ENCODE measurements at regions not wholly inside any gene's neighbourhood (a gene's known extent, or its start where the extent isn't known, plus 50 kb on each side); places are given as distances from the start of the nearest gene placed in this dataset.

- DNase-seq, result no peak
- no peak for ATAC-seq
These were observed 93.7 kb upstream of the RIOK3 start for GRCh38 chr18:23359421-23359820.

DNA sequence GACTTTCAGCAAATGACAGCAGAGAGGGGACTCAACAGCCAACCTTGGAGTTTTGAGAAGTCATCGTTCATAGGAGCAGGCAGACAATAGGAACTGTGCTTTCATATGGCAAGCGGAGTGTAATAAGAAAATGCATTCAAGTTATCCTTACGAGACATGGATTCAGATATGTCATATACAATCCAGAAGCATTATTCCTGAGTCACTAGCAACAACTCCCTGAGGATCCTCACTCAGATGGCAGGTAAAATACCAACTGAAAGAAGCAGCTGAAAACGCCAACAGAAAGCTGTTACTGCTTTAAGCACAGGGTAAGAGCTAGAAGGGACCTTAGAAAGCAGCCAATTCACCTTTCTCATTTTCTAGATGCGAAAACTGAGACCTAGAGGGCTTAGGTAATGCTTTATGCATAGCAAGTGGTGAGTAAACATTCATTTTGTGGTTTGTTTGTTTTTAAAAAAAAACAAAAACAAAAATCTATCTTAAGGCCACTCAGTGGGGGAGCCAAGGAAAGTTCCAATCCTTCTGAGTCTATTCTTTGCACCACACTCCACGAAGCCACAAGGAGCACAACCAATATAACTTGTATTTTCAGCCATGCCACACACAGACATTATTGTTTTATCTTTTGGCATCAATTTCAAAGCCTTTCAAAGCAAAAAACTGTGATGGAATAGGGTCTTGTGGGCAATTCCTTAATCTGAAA lies 89.1 kb upstream of the RIOK3 start:
- DNase-seq (no peak), ATAC-seq (no peak)
- H3K4me3 Mint-ChIP-seq, result no peak overlapping the region
- H3K9me3 Mint-ChIP-seq, result no peaks in the 10 kb centered on the region
- H3K27me3 Mint-ChIP-seq, result no peaks in the 10 kb centered on the region
- peaks cover under 1% of the 10 kb centered on the region for H3K4me1 Mint-ChIP-seq
- H3K27ac Mint-ChIP-seq, result no peak overlapping the region

More at GRCh38 chr18:23359421-23359820, 93.7 kb upstream of the RIOK3 start:
- H3K9me3 Mint-ChIP-seq, result no peaks in the 10 kb centered on the region
- H3K4me3 Mint-ChIP-seq, result no peak overlapping the region
- peaks cover 23% of the 10 kb centered on the region for H3K4me1 Mint-ChIP-seq
- H3K27me3 Mint-ChIP-seq, result no peaks in the 10 kb centered on the region
- H3K27ac Mint-ChIP-seq, result no peak overlapping the region

- no peaks in the 10 kb centered on the region for H3K9me3 Mint-ChIP-seq
- ATAC-seq (no peak), DNase-seq (no peak)
- no peaks in the 10 kb centered on the region for H3K27me3 Mint-ChIP-seq
- no peak overlapping the region for H3K4me3 Mint-ChIP-seq
- no peaks in the 10 kb centered on the region for H3K4me1 Mint-ChIP-seq
- no peak overlapping the region for H3K27ac Mint-ChIP-seq
These were observed 87.5 kb upstream of the RIOK3 start for GRCh38 chr18:23365602-23366001.

- no peaks in the 10 kb centered on the region for H3K27me3 Mint-ChIP-seq
- H3K27ac Mint-ChIP-seq, result peak overlapping the region in 1 of 2 donors; percentile 42
- DNase-seq, result no peak
- H3K4me3 Mint-ChIP-seq, result no peak overlapping the region
- ATAC-seq, result no peak
- no peaks in the 10 kb centered on the region for H3K4me1 Mint-ChIP-seq
- H3K9me3 Mint-ChIP-seq, result no peaks in the 10 kb centered on the region
These were observed 83.8 kb upstream of the RIOK3 start for GRCh38 chr18:23369266-23369665.

GRCh38 chr18:23373570-23373969 lies 79.5 kb upstream of the RIOK3 start:
- DNase-seq (no peak), ATAC-seq (no peak)
- no peaks in the 10 kb centered on the region for H3K9me3 Mint-ChIP-seq
- H3K27ac Mint-ChIP-seq, result no peak overlapping the region
- no peaks in the 10 kb centered on the region for H3K27me3 Mint-ChIP-seq
- H3K4me1 Mint-ChIP-seq, result peaks cover 19% of the 10 kb centered on the region
- H3K4me3 Mint-ChIP-seq, result no peak overlapping the region

DNA sequence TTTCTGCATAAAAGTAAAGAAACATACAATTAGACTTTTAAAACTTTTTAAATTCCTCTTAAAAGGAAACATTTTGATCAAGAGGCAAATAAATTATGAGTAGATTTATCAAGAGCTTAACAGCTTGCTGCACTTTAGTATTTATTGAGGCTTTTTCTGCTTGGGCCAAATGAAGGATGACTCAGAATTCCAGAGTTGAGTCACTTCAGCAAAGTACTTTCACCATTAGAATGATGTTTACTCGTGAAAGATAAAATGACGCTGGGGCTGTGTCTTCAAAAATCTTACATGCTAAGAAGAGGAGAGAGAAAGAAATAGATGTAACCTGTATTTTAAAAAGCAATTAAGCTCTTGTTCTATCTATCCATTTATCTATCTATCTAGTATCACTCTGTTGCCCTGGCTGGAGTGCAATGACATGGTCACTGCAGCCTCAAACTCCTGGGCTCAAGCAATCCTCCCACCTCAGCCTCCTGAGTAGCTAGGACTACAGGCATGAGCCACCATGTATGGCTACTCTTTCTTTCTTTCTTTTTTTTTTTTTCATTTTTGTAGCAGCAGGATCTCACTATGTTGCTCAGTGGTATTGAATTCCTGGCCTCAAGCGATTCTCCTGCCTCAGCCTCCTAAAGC lies 75.3 kb upstream of the RIOK3 start:
- DNase-seq (peak; percentile 15 to 16), ATAC-seq (peak; percentile 87)
- H3K27me3 Mint-ChIP-seq, result no peaks in the 10 kb centered on the region
- H3K9me3 Mint-ChIP-seq, result no peaks in the 10 kb centered on the region
- peak overlapping the region; percentile 9 to 21 for H3K4me3 Mint-ChIP-seq
- H3K4me1 Mint-ChIP-seq, result peaks cover 19% of the 10 kb centered on the region
- H3K27ac Mint-ChIP-seq, result peak overlapping the region in 1 of 2 donors; percentile 86

DNA sequence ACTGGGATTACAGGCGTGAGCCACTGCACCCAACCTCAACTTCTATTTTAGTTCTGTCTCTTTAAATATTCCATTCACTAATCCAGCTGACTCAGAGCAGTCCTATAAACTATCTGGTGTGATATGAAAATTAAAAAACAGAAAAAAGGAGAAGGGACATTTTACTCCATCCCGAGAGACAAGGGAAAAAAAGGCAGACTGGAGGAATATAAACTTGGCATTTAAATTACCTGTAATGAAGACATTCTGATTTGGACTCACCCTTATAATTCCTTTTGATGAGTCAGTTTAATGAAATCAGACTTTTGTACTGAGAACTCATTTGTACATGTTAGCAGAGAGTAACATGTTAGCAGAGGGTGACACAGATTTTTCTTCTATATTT lies 74.8 kb upstream of the RIOK3 start:
- no peak for ATAC-seq
- H3K27me3 Mint-ChIP-seq, result no peaks in the 10 kb centered on the region
- DNase-seq, result no peak
- peak overlapping the region in 1 of 2 donors; percentile 9 for H3K4me3 Mint-ChIP-seq
- no peaks in the 10 kb centered on the region for H3K9me3 Mint-ChIP-seq
- peak overlapping the region in 1 of 2 donors; percentile 86 for H3K27ac Mint-ChIP-seq
- peaks cover 19% of the 10 kb centered on the region for H3K4me1 Mint-ChIP-seq

GRCh38 chr18:23380001-23380550 lies 73.0 kb upstream of the RIOK3 start:
- no peak overlapping the region for H3K4me3 Mint-ChIP-seq
- DNase-seq, result no peak
- H3K9me3 Mint-ChIP-seq, result no peaks in the 10 kb centered on the region
- no peak overlapping the region for H3K27ac Mint-ChIP-seq
- no peak for ATAC-seq
- H3K27me3 Mint-ChIP-seq, result no peaks in the 10 kb centered on the region
- peaks cover 26% of the 10 kb centered on the region for H3K4me1 Mint-ChIP-seq

- H3K27me3 Mint-ChIP-seq, result no peaks in the 10 kb centered on the region
- H3K9me3 Mint-ChIP-seq, result no peaks in the 10 kb centered on the region
- DNase-seq (no peak), ATAC-seq (no peak)
- no peak overlapping the region for H3K27ac Mint-ChIP-seq
- H3K4me3 Mint-ChIP-seq, result no peak overlapping the region
- H3K4me1 Mint-ChIP-seq, result peaks cover 31% of the 10 kb centered on the region
These were observed 72.3 kb upstream of the RIOK3 start for GRCh38 chr18:23380817-23381216.

- Mint-ChIP-seq H3K27ac (no peak overlapping the region), H3K27me3 (no peaks in the 10 kb centered on the region), H3K4me3 (no peak overlapping the region), H3K4me1 (peaks cover 12% of the 10 kb centered on the region), H3K9me3 (no peaks in the 10 kb centered on the region)
- DNase-seq (no peak), ATAC-seq (no peak)
These were observed 69.6 kb upstream of the RIOK3 start for GRCh38 chr18:23383494-23383893.

DNA sequence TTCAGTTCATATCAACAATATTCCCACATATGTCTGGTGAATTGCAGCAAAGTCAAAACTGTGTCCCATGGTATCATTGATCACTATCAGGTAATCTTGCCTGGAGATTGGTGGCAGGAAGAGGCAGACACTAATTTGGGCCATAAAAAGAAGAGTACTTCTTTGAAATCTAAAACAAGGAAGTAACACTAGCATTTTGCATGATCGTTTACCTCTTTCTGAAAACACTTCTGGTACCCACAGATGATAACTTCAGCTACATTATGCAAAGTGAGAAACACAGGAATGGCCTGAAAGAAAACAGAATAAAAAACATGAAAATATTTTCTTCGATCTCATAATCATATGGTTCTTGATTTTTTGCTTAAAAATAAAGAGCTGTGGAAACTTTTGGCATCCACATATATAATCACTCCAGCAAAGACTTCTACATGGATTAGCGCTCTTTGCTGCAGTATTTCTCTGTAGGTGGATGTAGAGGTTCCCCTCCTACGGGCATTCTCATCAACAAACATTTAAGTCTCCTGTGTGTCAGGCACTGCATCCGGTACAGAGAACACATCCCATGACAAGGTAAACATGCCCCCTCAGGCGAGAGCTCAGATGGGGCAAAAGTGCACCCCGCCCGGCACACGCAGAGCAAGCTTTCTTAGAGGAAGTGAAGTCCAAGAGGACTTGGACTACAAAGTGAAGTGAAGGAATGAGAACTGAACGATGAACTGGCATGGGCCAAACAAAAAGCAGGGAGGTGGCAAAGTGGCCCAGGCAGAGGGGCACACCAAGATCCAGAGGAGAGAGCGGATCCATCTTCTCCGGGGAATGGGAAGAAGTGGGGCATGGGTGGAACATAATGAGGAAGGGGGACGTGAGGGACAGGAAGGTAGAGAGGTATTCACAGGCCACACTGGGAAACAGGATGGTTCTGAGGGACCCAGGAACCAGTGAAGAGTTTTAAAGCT lies 68.0 kb upstream of the RIOK3 start:
- peaks cover 12% of the 10 kb centered on the region for H3K4me1 Mint-ChIP-seq
- H3K9me3 Mint-ChIP-seq, result no peaks in the 10 kb centered on the region
- H3K27me3 Mint-ChIP-seq, result no peaks in the 10 kb centered on the region
- H3K27ac Mint-ChIP-seq, result no peak overlapping the region
- H3K4me3 Mint-ChIP-seq, result no peak overlapping the region
- ATAC-seq (no peak), DNase-seq (no peak)

DNA sequence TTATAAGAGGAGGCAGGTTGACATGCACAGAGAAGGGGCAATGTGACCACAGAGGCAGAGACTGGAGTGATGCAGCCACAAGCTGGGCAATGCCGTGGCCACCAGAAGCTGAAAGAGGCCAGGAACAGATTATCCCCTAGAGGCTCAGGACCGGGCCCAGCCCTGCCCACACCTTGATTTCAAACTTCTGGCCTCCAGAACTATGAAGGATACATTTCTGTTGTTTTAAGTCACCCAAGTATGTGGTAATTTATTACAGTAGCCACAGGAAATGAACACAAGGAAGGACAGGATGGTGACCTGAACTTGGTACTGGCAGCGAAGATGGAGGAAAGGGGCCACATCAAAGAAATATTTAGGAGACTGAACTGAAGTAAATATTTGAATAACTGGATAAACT lies 66.8 kb upstream of the RIOK3 start:
- Mint-ChIP-seq H3K4me3 (no peak overlapping the region), H3K27me3 (no peaks in the 10 kb centered on the region), H3K9me3 (no peaks in the 10 kb centered on the region), H3K4me1 (peaks cover 12% of the 10 kb centered on the region), H3K27ac (no peak overlapping the region)
- DNase-seq (no peak), ATAC-seq (no peak)

DNA sequence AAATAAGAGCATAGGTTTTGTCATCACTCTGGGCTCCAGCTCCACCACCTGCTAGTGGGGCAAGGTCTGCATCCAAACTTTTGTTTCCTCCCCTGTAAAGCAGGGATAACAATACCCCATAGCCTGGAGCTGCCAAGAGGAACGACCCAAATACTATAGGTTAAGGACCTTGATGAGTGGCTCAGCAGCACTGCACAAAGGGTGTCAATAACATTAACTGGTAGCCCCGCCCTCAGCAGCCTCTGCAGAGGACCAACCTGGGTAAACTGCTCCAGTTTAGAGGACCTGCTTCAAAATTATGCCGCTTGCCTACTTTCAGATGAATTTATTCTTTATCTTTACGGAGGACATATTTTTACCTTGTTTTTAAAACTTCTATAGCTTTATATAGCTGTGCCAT lies 65.8 kb upstream of the RIOK3 start:
- Mint-ChIP-seq H3K27me3 (no peaks in the 10 kb centered on the region), H3K4me1 (peaks cover 12% of the 10 kb centered on the region), H3K9me3 (no peaks in the 10 kb centered on the region), H3K27ac (no peak overlapping the region), H3K4me3 (no peak overlapping the region)
- ATAC-seq (no peak), DNase-seq (no peak)

GRCh38 chr18:23388357-23388756 lies 64.7 kb upstream of the RIOK3 start:
- H3K27me3 Mint-ChIP-seq, result no peaks in the 10 kb centered on the region
- ATAC-seq (no peak), DNase-seq (no peak)
- H3K9me3 Mint-ChIP-seq, result no peaks in the 10 kb centered on the region
- H3K27ac Mint-ChIP-seq, result no peak overlapping the region
- H3K4me3 Mint-ChIP-seq, result no peak overlapping the region
- peaks cover 12% of the 10 kb centered on the region for H3K4me1 Mint-ChIP-seq

DNA sequence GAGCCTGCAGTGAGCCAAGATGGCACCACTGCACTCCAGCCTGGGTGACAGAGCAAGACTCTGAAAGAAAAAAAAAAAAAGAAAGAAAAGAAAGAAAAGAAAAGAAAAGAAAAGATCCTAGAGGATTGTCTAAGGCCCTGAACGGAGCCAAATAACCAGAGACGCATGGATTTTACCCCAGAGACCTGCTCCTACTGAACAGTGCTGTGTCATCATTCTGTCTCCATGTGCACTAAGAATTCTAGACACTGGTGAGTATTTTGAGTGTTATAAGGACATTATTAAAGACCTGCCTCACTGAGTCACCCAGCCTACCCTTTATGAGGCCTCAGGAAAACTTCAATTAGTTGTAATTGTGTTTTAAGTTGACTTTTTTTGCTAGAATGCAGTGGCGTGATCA lies 61.9 kb upstream of the RIOK3 start:
- no peaks in the 10 kb centered on the region for H3K4me1 Mint-ChIP-seq
- no peak for ATAC-seq
- DNase-seq, result no peak
- H3K27ac Mint-ChIP-seq, result no peak overlapping the region
- H3K4me3 Mint-ChIP-seq, result no peak overlapping the region
- H3K27me3 Mint-ChIP-seq, result no peaks in the 10 kb centered on the region
- H3K9me3 Mint-ChIP-seq, result no peaks in the 10 kb centered on the region

- no peaks in the 10 kb centered on the region for H3K27me3 Mint-ChIP-seq
- peaks cover 21% of the 10 kb centered on the region for H3K4me1 Mint-ChIP-seq
- no peak overlapping the region for H3K27ac Mint-ChIP-seq
- ATAC-seq (peak; percentile 66), DNase-seq (no peak)
- no peaks in the 10 kb centered on the region for H3K9me3 Mint-ChIP-seq
- no peak overlapping the region for H3K4me3 Mint-ChIP-seq
These were observed 55.2 kb upstream of the RIOK3 start for GRCh38 chr18:23397907-23398306.

Data from stimulated activated naive CD8-positive, alpha-beta T cell treated with anti-CD3 and anti-CD28 coated beads, Interleukin-15, amount 100 ng/mL, for 72 hours (primary cell).